NCI-H146 (cell line): ENCODE measurements at regions not wholly inside any gene's neighbourhood (a gene's known extent, or its start where the extent isn't known, plus 50 kb on each side); places are given as distances from the start of the nearest gene placed in this dataset.
A peak's percentile ranks its signal among the peaks of the same experiment; 100 is the strongest.
"Not testable (repeated sequence)": the region's sequence is repeated elsewhere in the genome, so short reads cannot be mapped to it uniquely, and the experiment has no call there.

Experiments
- DNase-seq: peaks from one replicate; lab custom pipeline; 2025; lab: John Stamatoyannopoulos, UW

GRCh38 chr20:57787151-57787989, 77.6 kb upstream of the PMEPA1 start:
- no peak for DNase-seq

- no peak for DNase-seq
Observed at GRCh38 chr20:57786304-57786932, 76.6 kb upstream of the PMEPA1 start.

- no peak for DNase-seq
Observed at GRCh38 chr20:57785720-57786119, 75.9 kb upstream of the PMEPA1 start.

- no peak for DNase-seq
Observed at GRCh38 chr20:57785061-57785460, 75.2 kb upstream of the PMEPA1 start.

- no peak for DNase-seq
Observed at GRCh38 chr20:57783956-57784837, 74.4 kb upstream of the PMEPA1 start.

GRCh38 chr20:57783196-57783595, 73.4 kb upstream of the PMEPA1 start:
- DNase-seq, result no peak

GRCh38 chr20:57782631-57783041, 72.8 kb upstream of the PMEPA1 start:
- no peak for DNase-seq

GRCh38 chr20:57781901-57782300, 72.1 kb upstream of the PMEPA1 start:
- no peak for DNase-seq

GRCh38 chr20:57780906-57781305, 71.1 kb upstream of the PMEPA1 start:
- no peak for DNase-seq

- no peak for DNase-seq
Observed at GRCh38 chr20:57780398-57780797, 70.6 kb upstream of the PMEPA1 start.

- peak; percentile 19 for DNase-seq
Observed at GRCh38 chr20:57779401-57780003, 69.7 kb upstream of the PMEPA1 start.

GRCh38 chr20:57777911-57778310, 68.1 kb upstream of the PMEPA1 start:
- no peak for DNase-seq

GRCh38 chr20:57774951-57775350, 65.1 kb upstream of the PMEPA1 start:
- no peak for DNase-seq

- DNase-seq, result no peak
Observed at GRCh38 chr20:57774111-57774880, 64.5 kb upstream of the PMEPA1 start.

GRCh38 chr20:57773059-57773815, 63.4 kb upstream of the PMEPA1 start:
- DNase-seq, result no peak

GRCh38 chr20:57772349-57772964, 62.6 kb upstream of the PMEPA1 start:
- no peak for DNase-seq

GRCh38 chr20:57770852-57771720, 61.3 kb upstream of the PMEPA1 start:
- DNase-seq, result no peak

- DNase-seq, result not testable (repeated sequence)
Observed at GRCh38 chr20:57770401-57770800, 60.6 kb upstream of the PMEPA1 start.

GRCh38 chr20:57769756-57770155, 59.9 kb upstream of the PMEPA1 start:
- DNase-seq, result no peak
